ENCODE measurements at regions not wholly inside any gene's neighbourhood (a gene's known extent, or its start where the extent isn't known, plus 50 kb on each side); places are given as distances from the start of the nearest gene placed in this dataset.
"Not testable (repeated sequence)": the region's sequence is repeated elsewhere in the genome, so short reads cannot be mapped to it uniquely, and the experiment has no call there.

DNA sequence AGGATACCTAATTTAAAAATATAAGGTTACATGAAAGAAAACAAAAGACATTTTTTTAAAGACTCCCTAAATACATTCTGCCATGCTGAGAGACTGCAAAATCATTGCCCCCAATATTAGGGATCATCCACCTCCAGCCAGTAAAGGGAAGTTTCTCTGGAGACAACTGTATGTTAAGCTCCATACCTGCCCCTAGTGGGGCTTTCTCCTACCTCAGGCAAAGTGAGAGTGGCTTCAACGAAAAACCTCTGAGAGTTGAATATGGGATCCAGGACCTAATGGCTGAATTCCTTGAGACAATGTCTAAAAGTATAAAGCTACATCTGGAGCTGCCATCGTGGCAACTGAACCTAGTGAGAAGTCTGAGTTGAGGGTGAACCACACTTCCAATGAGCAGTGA, 248.1 kb upstream of the FIGN start:
- H3K4me3 ChIP-seq (ENCODE audit: low read depth, low read length) = no peak overlapping the region
- DNase-seq (ENCODE audit: low read depth, low spot score) = no peak
- TF ChIP-seq, protein P1, sequence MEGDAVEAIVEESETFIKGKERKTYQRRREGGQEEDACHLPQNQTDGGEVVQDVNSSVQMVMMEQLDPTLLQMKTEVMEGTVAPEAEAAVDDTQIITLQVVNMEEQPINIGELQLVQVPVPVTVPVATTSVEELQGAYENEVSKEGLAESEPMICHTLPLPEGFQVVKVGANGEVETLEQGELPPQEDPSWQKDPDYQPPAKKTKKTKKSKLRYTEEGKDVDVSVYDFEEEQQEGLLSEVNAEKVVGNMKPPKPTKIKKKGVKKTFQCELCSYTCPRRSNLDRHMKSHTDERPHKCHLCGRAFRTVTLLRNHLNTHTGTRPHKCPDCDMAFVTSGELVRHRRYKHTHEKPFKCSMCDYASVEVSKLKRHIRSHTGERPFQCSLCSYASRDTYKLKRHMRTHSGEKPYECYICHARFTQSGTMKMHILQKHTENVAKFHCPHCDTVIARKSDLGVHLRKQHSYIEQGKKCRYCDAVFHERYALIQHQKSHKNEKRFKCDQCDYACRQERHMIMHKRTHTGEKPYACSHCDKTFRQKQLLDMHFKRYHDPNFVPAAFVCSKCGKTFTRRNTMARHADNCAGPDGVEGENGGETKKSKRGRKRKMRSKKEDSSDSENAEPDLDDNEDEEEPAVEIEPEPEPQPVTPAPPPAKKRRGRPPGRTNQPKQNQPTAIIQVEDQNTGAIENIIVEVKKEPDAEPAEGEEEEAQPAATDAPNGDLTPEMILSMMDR (IDR thresholded peaks at IDR 0.05; ENCODE audit: insufficient read depth, low read length, missing control alignments) = no peak
- CTCF ChIA-PET = no interaction called here
- POLR2A ChIA-PET = no interaction called here

DNA sequence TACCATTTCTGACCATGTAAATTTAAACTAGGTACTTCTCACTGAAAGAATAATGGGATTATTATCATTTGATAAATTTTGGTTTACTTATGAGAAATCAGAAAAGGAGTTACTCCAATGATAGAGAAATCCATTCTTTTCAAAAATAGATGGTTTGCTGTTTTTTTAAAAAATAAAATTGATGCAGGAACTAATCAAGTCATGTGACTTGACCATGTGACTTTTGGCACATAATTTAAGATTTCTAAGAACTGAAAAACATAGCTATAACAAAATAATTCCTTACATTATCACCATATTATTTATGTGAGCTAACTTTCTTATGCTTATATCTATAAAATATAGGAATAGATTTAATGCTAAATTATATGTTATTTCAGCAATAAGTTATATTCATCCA, 247.1 kb upstream of the FIGN start:
- no peak overlapping the region for H3K4me3 ChIP-seq (ENCODE audit: low read depth, low read length)
- DNase-seq (ENCODE audit: low read depth, low spot score) = no peak
- TF ChIP-seq, protein P1 (IDR thresholded peaks at IDR 0.05; ENCODE audit: insufficient read depth, low read length, missing control alignments) = no peak
- ChIA-PET POLR2A (interaction anchor here (0.5 kb wide), 1 partner anchor 1233 kb away, joined by 3 read pairs; no protein-coding TSS in a partner anchor), CTCF (no interaction called here)

DNA sequence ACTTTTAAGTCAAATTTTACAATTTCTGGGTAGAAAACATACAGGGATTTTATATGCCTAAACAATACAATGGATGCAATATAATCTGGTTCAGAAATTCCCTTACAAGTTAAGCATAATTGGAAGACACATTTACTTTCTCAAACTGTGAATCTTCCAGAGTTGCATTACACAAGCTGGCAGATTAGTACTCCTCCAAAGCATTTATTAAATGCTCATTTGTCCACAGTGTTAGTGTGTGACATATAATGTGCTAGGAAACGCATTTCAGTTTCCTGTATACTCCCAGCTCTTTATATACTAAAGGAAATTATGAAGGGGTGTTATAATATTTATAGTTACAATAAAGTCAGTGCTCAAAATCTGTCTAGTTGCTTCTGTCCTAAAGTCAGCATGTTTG, 239.0 kb upstream of the FIGN start:
- TF ChIP-seq, protein P1 (IDR thresholded peaks at IDR 0.05; ENCODE audit: insufficient read depth, low read length, missing control alignments) = no peak
- H3K4me3 ChIP-seq (ENCODE audit: low read depth, low read length) = no peak overlapping the region
- POLR2A ChIA-PET = no interaction called here
- no peak for DNase-seq (ENCODE audit: low read depth, low spot score)
- CTCF ChIA-PET = no interaction called here

DNA sequence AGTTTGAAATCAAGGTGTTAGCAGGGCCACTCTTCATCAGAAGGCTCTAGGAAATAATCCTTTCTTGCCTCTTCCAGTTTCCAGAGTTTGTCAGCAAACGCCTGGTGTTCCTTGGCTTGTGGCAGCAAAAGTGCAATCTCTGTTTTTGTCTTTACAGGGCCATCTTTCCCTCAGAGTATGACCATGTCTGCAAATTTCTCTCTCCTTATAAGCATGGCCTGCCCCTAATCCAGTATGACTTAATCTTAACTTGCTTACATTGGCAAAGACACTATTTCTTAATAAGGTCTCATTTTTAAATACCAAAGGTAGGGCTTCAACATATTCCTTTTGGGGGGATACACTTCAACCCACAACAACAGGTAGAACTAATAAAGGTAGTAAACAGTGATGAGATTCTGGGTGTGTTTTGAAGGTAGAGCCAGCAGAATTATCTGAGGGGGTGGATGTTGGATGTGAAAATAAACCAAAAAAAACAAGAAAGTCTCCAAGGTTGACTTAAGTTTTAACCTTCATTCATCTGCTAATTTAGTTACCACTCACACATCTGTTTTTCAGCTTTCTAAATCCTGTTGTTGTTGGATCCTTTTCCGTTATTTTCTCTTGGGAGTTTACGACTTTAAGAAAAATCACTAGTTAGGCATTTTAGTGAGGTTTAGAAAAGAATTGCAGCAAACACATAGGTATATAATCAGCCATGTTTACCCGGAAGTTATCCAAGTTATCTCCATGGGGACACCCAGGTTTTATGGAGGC, 234.4 kb upstream of the FIGN start:
- TF ChIP-seq, protein P1 (IDR thresholded peaks at IDR 0.05; ENCODE audit: insufficient read depth, low read length, missing control alignments) = no peak
- H3K4me3 ChIP-seq (ENCODE audit: low read depth, low read length) = no peak overlapping the region
- DNase-seq (ENCODE audit: low read depth, low spot score) = no peak
- POLR2A ChIA-PET = no interaction called here
- CTCF ChIA-PET = no interaction called here

DNA sequence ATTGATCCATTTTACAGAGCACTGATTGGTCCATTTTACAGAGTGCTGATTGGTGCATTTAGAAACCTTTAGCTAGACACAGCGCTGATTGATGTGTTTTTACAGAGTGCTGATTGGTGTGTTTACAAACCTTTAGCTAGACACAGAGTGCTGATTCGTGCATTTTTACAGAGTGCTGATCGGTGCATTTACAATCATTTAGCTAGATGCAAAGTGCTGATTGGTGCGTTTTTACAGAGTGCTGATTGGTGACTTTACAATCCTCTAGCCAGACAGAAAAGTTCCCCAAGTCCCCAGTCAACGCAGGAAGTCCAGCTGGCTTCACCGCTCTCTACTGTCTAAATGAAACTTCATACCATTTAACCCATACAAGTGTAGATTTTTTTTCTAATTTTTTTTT, 228.5 kb upstream of the FIGN start:
- POLR2A ChIA-PET; H3K4me3 ChIP-seq (ENCODE audit: low read depth, low read length); DNase-seq (ENCODE audit: low read depth, low spot score): not testable (repeated sequence)
- CTCF ChIA-PET = interaction anchor here (0.6 kb wide), 1 partner anchor 402 kb away, joined by 3 read pairs; no protein-coding TSS in a partner anchor

DNA sequence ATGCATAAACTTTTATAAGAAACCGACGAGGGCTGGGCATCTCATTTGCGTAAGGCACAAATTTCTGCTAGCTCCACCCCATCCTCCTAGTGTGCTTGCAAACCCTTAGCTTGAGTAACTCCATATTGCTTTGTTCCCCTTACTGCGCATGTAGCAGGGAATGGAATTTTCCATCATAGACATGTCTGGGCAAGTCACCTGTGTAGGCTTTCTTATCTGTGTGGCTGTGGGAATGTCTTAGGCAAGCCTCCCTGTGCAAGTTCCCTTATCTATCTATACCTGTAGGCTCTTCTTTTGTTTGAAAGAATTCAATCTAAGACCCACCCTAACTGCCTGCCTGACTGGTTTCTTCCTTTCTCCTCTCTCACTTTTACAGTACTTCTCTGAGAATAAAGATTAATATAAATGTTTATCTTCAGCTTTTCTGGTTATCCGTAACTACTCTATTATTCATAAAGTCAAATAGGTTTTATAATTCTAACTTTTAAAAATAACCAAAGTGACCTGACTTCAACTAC, 217.6 kb upstream of the FIGN start:
- no peak for DNase-seq (ENCODE audit: low read depth, low spot score)
- no peak overlapping the region for H3K4me3 ChIP-seq (ENCODE audit: low read depth, low read length)
- TF ChIP-seq, protein P1 (IDR thresholded peaks at IDR 0.05; ENCODE audit: insufficient read depth, low read length, missing control alignments) = no peak
- POLR2A ChIA-PET = no interaction called here
- CTCF ChIA-PET = no interaction called here

DNA sequence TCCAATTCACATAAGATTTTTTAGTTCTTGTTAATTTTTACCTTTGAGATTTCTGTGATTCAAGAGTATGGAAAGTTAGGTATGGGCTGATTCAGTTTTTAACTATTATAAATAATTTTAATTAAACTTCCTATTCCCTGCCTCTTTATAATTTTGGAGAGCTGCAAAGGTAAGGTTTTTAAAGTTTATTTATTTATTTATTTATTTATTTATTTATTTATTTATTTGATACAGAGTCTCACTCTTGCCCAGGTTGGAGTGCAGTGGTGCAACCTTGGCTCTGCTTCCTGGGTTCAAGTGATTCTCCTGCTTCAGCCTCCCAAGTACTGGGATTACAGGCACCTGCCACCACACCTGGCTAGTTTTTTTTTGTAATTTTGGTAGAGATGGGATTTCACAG, 215.5 kb upstream of the FIGN start:
- ChIA-PET CTCF (no interaction called here), POLR2A (no interaction called here)
- H3K4me3 ChIP-seq (ENCODE audit: low read depth, low read length) = no peak overlapping the region
- TF ChIP-seq, protein P1 (IDR thresholded peaks at IDR 0.05; ENCODE audit: insufficient read depth, low read length, missing control alignments) = no peak
- DNase-seq (ENCODE audit: low read depth, low spot score) = no peak

All from AG04449 (cell line).